ENCODE measurements at regions not wholly inside any gene's neighbourhood (a gene's known extent, or its start where the extent isn't known, plus 50 kb on each side); places are given as distances from the start of the nearest gene placed in this dataset.

- TF ChIP-seq EZH2 (IDR thresholded peaks at IDR 0.05; ENCODE audit: insufficient read depth, poor library complexity, severe bottlenecking): no peak
- TF ChIP-seq EZH2phosphoT487 (IDR thresholded peaks at IDR 0.05; ENCODE audit: insufficient read depth, low read depth): no peak
Measured at GRCh38 chr15:91435113-91435512, 335.1 kb downstream of the SV2B start.
